Body of pancreas (tissue), 4 donors: ENCODE measurements at regions not wholly inside any gene's neighbourhood (a gene's known extent, or its start where the extent isn't known, plus 50 kb on each side); places are given as distances from the start of the nearest gene placed in this dataset.
"Not testable (repeated sequence)": the region's sequence is repeated elsewhere in the genome, so short reads cannot be mapped to it uniquely, and the experiment has no call there.

Experiments
- ATAC-seq: fragments of 150-250 bp; one replicate; pipeline ENCODE4 v1.9.1; 2016
- DNase-seq, 4 donors: peaks; one replicate each; pipeline ENCODE4 v3.0.0-alpha.2; 2019
- H3K27ac ChIP-seq, 4 donors: fragments of 200-600 bp; sonication (generic); 1 replicate in 3 of 4; 2 replicates in 1 of 4; pipeline versions ENCODE4 v1.5.1 to v1.6.1; 2016 to 2019; ENCODE audit warnings: mild to moderate bottlenecking in 1 of 4, mixed read lengths in 1 of 4, moderate library complexity in 1 of 4
- H3K27me3 ChIP-seq, 2 donors: fragments of 200-600 bp; sonication (generic); one replicate each; pipeline ENCODE4 v1.6.0; 2016; ENCODE audit warnings: mild to moderate bottlenecking in 1 of 2
- H3K36me3 ChIP-seq, 2 donors: fragments of 200-600 bp; sonication (generic); replicated peaks in 1 of 2; 2 replicates each; pipeline ENCODE4 v1.5.1; 2016; ENCODE audit warnings: low read depth in 2 of 2; ENCODE audit not compliant: insufficient read depth in 1 of 2
- H3K4me1 ChIP-seq: fragments of 200-600 bp; sonication (generic); one replicate; pipeline ENCODE4 v1.6.0; 2016
- H3K4me3 ChIP-seq, 2 donors: fragments of 200-600 bp; sonication (generic); 1 replicate in 1 of 2; 2 replicates in 1 of 2; pipeline ENCODE4 v1.5.1; 2016 to 2019
- H3K9me3 ChIP-seq, 3 donors: fragments of 200-600 bp; sonication (generic); 1 replicate in 2 of 3; 2 replicates in 1 of 3; pipeline ENCODE4 v1.5.1; 2016
- CTCF ChIP-seq, 7 experiments: fragments of 450-650 bp in 4 of 7; fragments of 200-600 bp in 3 of 7; sonication (generic) in 3 of 7; IDR thresholded peaks; one replicate each; pipeline ENCODE4 v1.5.1; 2016 to 2019; ENCODE audit warnings: antibody characterized with exemption in 7 of 7
- POLR2A ChIP-seq, 3 donors: fragments of 450-650 bp; IDR thresholded peaks; one replicate each; pipeline ENCODE4 v1.6.1; 2016; ENCODE audit warnings: antibody characterized with exemption in 3 of 3, mild to moderate bottlenecking in 2 of 3
- WGBS, 2 donors: methylation state at CpG; one replicate each; pipeline ENCODE4 v1.1.5; 2017; 5-methylcytosine and 5-hydroxymethylcytosine counted together
- intact Hi-C: fragments of 100-400 bp; cut with DNase I; formaldehyde crosslinking; loops from one replicate; pipeline ENCODE4 v1.15.1; 2023

- Histone ChIP-seq H3K27me3 (no peaks in the 10 kb centered on the region), H3K9me3 (no peaks in the 10 kb centered on the region), H3K4me3 (no peak overlapping the region), H3K36me3 (no peaks in the 10 kb centered on the region), H3K27ac (no peak overlapping the region), H3K4me1 (no peaks in the 10 kb centered on the region)
- DNase-seq, result no peak
- WGBS, 2 donors, result 63 to 65% methylated on average over 3 of the region's 3 CpGs
- no peak for TF ChIP-seq POLR2A (IDR thresholded peaks at IDR 0.05)
- no peak for TF ChIP-seq CTCF (IDR thresholded peaks at IDR 0.05)
- intact Hi-C loops, result no loop called here
- ATAC-seq, result no peak
Measured at GRCh38 chr3:67064105-67064504, 66.0 kb downstream of the KBTBD8 start.

GRCh38 chr3:67067251-67067650 lies 69.1 kb downstream of the KBTBD8 start:
- Histone ChIP-seq H3K27me3 (no peaks in the 10 kb centered on the region), H3K4me1 (no peaks in the 10 kb centered on the region), H3K36me3 (no peaks in the 10 kb centered on the region), H3K4me3 (no peak overlapping the region), H3K9me3 (no peaks in the 10 kb centered on the region), H3K27ac (no peak overlapping the region)
- DNase-seq (no peak), ATAC-seq (no peak)
- intact Hi-C loops, result no loop called here
- no peak for TF ChIP-seq CTCF (IDR thresholded peaks at IDR 0.05)
- no peak for TF ChIP-seq POLR2A (IDR thresholded peaks at IDR 0.05)
- 59 to 68% methylated on average over 4 of the region's 4 CpGs for WGBS, 2 donors

- H3K4me3 ChIP-seq, DNase-seq, H3K27me3 ChIP-seq, H3K9me3 ChIP-seq, intact Hi-C loops, H3K27ac ChIP-seq, H3K4me1 ChIP-seq, ATAC-seq, H3K36me3 ChIP-seq: not testable (repeated sequence)
- whole genome bisulfite sequencing, 2 donors, result 85 to 92% methylated on average over 2 of the region's 2 CpGs
Measured at GRCh38 chr3:67072640-67073039, 74.5 kb downstream of the KBTBD8 start.

- intact Hi-C loops, result no loop called here
- no peak for ATAC-seq
Measured at GRCh38 chr3:67073812-67074211, 75.7 kb downstream of the KBTBD8 start.

GRCh38 chr3:67075295-67075694 lies 77.2 kb downstream of the KBTBD8 start:
- ATAC-seq (no peak), DNase-seq (no peak)
- no peaks in the 10 kb centered on the region for H3K36me3 ChIP-seq
- no peaks in the 10 kb centered on the region for H3K9me3 ChIP-seq
- H3K27me3 ChIP-seq, result no peaks in the 10 kb centered on the region
- intact Hi-C loops, result no loop called here
- WGBS, 2 donors, result 77 to 78% methylated on average over 2 of the region's 2 CpGs
- H3K27ac ChIP-seq, result no peak overlapping the region
- no peak for TF ChIP-seq CTCF (IDR thresholded peaks at IDR 0.05)
- no peak for TF ChIP-seq POLR2A (IDR thresholded peaks at IDR 0.05)
- H3K4me3 ChIP-seq, result no peak overlapping the region
- no peaks in the 10 kb centered on the region for H3K4me1 ChIP-seq

More at GRCh38 chr3:67073812-67074211, 75.7 kb downstream of the KBTBD8 start:
- H3K4me1 ChIP-seq, result no peaks in the 10 kb centered on the region
- WGBS, 2 donors, result 93 to 96% methylated on average over 1 of the region's 1 CpG
- no peaks in the 10 kb centered on the region for H3K27me3 ChIP-seq
- H3K27ac ChIP-seq, result no peak overlapping the region
- no peak for TF ChIP-seq POLR2A (IDR thresholded peaks at IDR 0.05)
- no peak for TF ChIP-seq CTCF (IDR thresholded peaks at IDR 0.05)
- H3K36me3 ChIP-seq, result no peaks in the 10 kb centered on the region
- H3K4me3 ChIP-seq, result no peak overlapping the region
- no peaks in the 10 kb centered on the region for H3K9me3 ChIP-seq
- no peak for DNase-seq
